B cell (primary cell): ENCODE measurements at regions not wholly inside any gene's neighbourhood (a gene's known extent, or its start where the extent isn't known, plus 50 kb on each side); places are given as distances from the start of the nearest gene placed in this dataset.

Experiments used
- ATAC-seq: fragments of 200-7000 bp; cut with Tn5 transposase; one replicate; pipeline ENCODE4 v1.10.0; 2021; ENCODE audit warnings: low read depth, mild to moderate bottlenecking, moderate number of reproducible peaks, moderate library complexity
- CTCF ChIA-PET: fragments of 350-600 bp; sonication (Branson Sonifier 250); formaldehyde crosslinking; loops from one replicate; lab custom pipeline; 2021; ENCODE audit warnings: antibody characterized with exemption, inconsistent platforms; lab: Charles Lee
- POLR2A ChIA-PET: fragments of 350-600 bp; sonication (Branson Sonifier 250); formaldehyde crosslinking; loops from one replicate; lab custom pipeline; 2021; ENCODE audit warnings: antibody characterized with exemption; lab: Charles Lee
- DNase-seq: peaks from one replicate; pipeline ENCODE4 v3.0.0; 2013
- H2AFZ ChIP-seq: 2 replicates; pipeline ENCODE4 v1.6.1; 2012; ENCODE audit warnings: mild to moderate bottlenecking, low read depth, low read length; ENCODE audit not compliant: insufficient read depth, poor library complexity, severe bottlenecking
- H3K27ac ChIP-seq, 2 donors: 1 replicate in 1 of 2; 2 replicates in 1 of 2; pipeline ENCODE4 v1.5.1; 2012 to 2013; ENCODE audit warnings: low read length in 2 of 2, mild to moderate bottlenecking in 2 of 2, moderate library complexity in 1 of 2
- H3K27me3 ChIP-seq, 4 experiments: fragments of 200-600 bp in 1 of 4; sonication (generic) in 1 of 4; replicated peaks in 1 of 4; 1 replicate in 2 of 4; 2 replicates in 2 of 4; pipeline versions ENCODE4 v1.6.1 to v1.7.0; 2013 to 2016; ENCODE audit warnings: low read length in 3 of 4, mild to moderate bottlenecking in 2 of 4, mixed read lengths in 1 of 4, moderate library complexity in 1 of 4; ENCODE audit not compliant: insufficient read depth in 4 of 4, control insufficient read depth in 3 of 4; ENCODE audit errors: control extremely low read depth in 1 of 4
- H3K36me3 ChIP-seq, 2 experiments: replicated peaks in 1 of 2; 1 replicate in 1 of 2; 2 replicates in 1 of 2; pipeline versions ENCODE4 v1.6.1 to v1.7.1; 2013; ENCODE audit warnings: low read length in 1 of 2; ENCODE audit not compliant: insufficient read depth in 2 of 2, control insufficient read depth in 1 of 2; ENCODE audit errors: control extremely low read depth in 1 of 2, extremely low read depth in 1 of 2
- H3K4me1 ChIP-seq, 2 donors: fragments of 200-600 bp in 1 of 2; sonication (generic) in 1 of 2; 1 replicate in 1 of 2; 2 replicates in 1 of 2; pipeline versions ENCODE4 v1.5.1 to v1.6.1; 2013 to 2017; ENCODE audit warnings: low read length in 2 of 2; ENCODE audit not compliant: control insufficient read depth in 2 of 2, insufficient read depth in 2 of 2
- H3K4me2 ChIP-seq: replicated peaks from 2 replicates; pipeline ENCODE3; 2012; ENCODE audit warnings: mild to moderate bottlenecking, low read depth, low read length; ENCODE audit not compliant: poor library complexity, severe bottlenecking
- H3K4me3 ChIP-seq, 5 experiments: fragments of 200-600 bp in 1 of 5; sonication (generic) in 1 of 5; 1 replicate in 3 of 5; 2 replicates in 2 of 5; pipeline versions ENCODE4 v1.5.1 to v1.7.0; 2011 to 2016; ENCODE audit warnings: low read length in 4 of 5, mild to moderate bottlenecking in 4 of 5, low read depth in 2 of 5, control low read depth in 1 of 5, moderate library complexity in 1 of 5; ENCODE audit not compliant: insufficient read depth in 1 of 5; ENCODE audit errors: control extremely low read depth in 1 of 5, extremely low read depth in 1 of 5
- H3K79me2 ChIP-seq: fragments of 200-600 bp; sonication (generic); one replicate; pipeline ENCODE4 v1.6.0; 2016; ENCODE audit warnings: low read length; ENCODE audit not compliant: control insufficient read depth, insufficient read depth
- H3K9ac ChIP-seq: fragments of 200-600 bp; sonication (generic); 2 replicates; pipeline ENCODE4 v1.6.1; 2017; ENCODE audit warnings: mild to moderate bottlenecking, low read length, moderate library complexity
- H3K9me3 ChIP-seq, 3 donors: one replicate each; pipeline versions ENCODE4 v1.6.1 to v1.7.1; 2013; ENCODE audit warnings: low read length in 2 of 3; ENCODE audit not compliant: control insufficient read depth in 2 of 3, insufficient read depth in 1 of 3; ENCODE audit errors: control extremely low read depth in 1 of 3
- H4K20me1 ChIP-seq: 2 replicates; pipeline ENCODE4 v1.6.0; 2012; ENCODE audit warnings: mild to moderate bottlenecking, low read length; ENCODE audit not compliant: insufficient read depth, control insufficient read depth, poor library complexity, severe bottlenecking
- H3K27ac Mint-ChIP-seq: one replicate; pipeline ENCODE4 v1.8.0; 2021; ENCODE audit warnings: mixed read lengths
- H3K27me3 Mint-ChIP-seq: one replicate; pipeline ENCODE4 v1.8.0; 2021; ENCODE audit warnings: mixed read lengths
- H3K4me1 Mint-ChIP-seq: one replicate; pipeline ENCODE4 v1.8.0; 2021; ENCODE audit warnings: mixed read lengths
- H3K4me3 Mint-ChIP-seq: one replicate; pipeline ENCODE4 v1.8.0; 2021; ENCODE audit warnings: mixed read lengths
- H3K9me3 Mint-ChIP-seq: one replicate; pipeline ENCODE4 v1.8.0; 2022; ENCODE audit warnings: mixed read lengths; ENCODE audit not compliant: insufficient read depth
- CTCF ChIP-seq: fragments of 200-600 bp; IDR thresholded peaks from one replicate; pipeline ENCODE4 v1.8.0; 2022; ENCODE audit warnings: antibody characterized with exemption, mild to moderate bottlenecking
- EZH2 ChIP-seq: IDR thresholded peaks from 2 replicates; pipeline ENCODE4 v1.6.1; 2012; ENCODE audit warnings: borderline replicate concordance, low read depth, mild to moderate bottlenecking, moderate library complexity, low read length; ENCODE audit not compliant: insufficient read depth, poor library complexity, severe bottlenecking
- WGBS: methylation state at CpG from one replicate; pipeline ENCODE4 v1.1.5; 2013; ENCODE audit warnings: missing lambda C conversion rate; ENCODE audit not compliant: insufficient coverage; 5-methylcytosine and 5-hydroxymethylcytosine counted together
- intact Hi-C: fragments of 100-400 bp; cut with micrococcal nuclease; formaldehyde crosslinking; loops from one replicate; pipeline ENCODE4 v1.10.0; 2022

DNA sequence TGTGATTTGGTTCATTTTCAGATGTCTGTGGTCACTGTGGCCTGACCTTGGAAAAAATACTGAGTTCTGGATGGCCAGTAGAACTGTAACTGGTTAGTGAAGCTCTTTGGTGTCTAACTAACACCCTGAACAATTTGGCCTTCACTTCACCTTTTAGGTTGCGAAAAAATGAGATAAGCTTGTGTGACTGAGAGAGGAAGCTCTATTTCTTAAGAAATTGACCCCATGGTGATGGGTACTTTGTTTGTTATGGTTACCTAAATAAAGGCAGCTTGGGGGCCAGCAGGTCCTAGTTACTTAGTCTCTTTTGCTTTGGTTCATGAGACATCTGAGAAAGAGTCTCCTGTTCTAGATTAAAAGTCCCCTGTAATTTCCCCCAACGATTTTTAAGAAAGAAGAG lies 181.6 kb downstream of the ZNF326 start:
- no peak overlapping the region for H3K4me3 Mint-ChIP-seq
- H2AFZ ChIP-seq, result no peak overlapping the region
- intact Hi-C loops, result no loop called here
- no peaks in the 10 kb centered on the region for H3K4me1 ChIP-seq
- no peaks in the 10 kb centered on the region for H3K4me1 Mint-ChIP-seq
- WGBS, result no CpG with 5 or more reads among the region's 2 CpGs
- H3K36me3 ChIP-seq, result no peaks in the 10 kb centered on the region
- H4K20me1 ChIP-seq, result no peaks in the 10 kb centered on the region
- H3K79me2 ChIP-seq, result no peaks in the 10 kb centered on the region
- H3K27ac ChIP-seq, result no peak overlapping the region
- no peak overlapping the region for H3K4me3 ChIP-seq
- ChIA-PET POLR2A (no interaction called here), CTCF (no interaction called here)
- no peaks in the 10 kb centered on the region for H3K27me3 ChIP-seq
- DNase-seq, result no peak
- TF ChIP-seq CTCF (no peak), EZH2 (no peak)
- H3K9ac ChIP-seq, result no peak overlapping the region
- no peaks in the 10 kb centered on the region for H3K9me3 Mint-ChIP-seq
- H3K27me3 Mint-ChIP-seq, result no peaks in the 10 kb centered on the region
- no peak overlapping the region for H3K27ac Mint-ChIP-seq
- H3K9me3 ChIP-seq, result no peaks in the 10 kb centered on the region
- no peak for ATAC-seq
- no peak overlapping the region for H3K4me2 ChIP-seq

GRCh38 chr1:90175490-90176167 lies 180.7 kb downstream of the ZNF326 start:
- H3K27ac Mint-ChIP-seq, result no peak overlapping the region
- Histone ChIP-seq H3K27ac (no peak overlapping the region), H3K4me2 (no peak overlapping the region), H3K27me3 (no peaks in the 10 kb centered on the region), H3K9me3 (no peaks in the 10 kb centered on the region), H3K4me1 (no peaks in the 10 kb centered on the region), H3K9ac (no peak overlapping the region), H3K36me3 (no peaks in the 10 kb centered on the region), H3K79me2 (no peaks in the 10 kb centered on the region), H3K4me3 (no peak overlapping the region), H4K20me1 (no peaks in the 10 kb centered on the region), H2AFZ (no peak overlapping the region)
- WGBS, result no CpG with 5 or more reads among the region's 3 CpGs
- TF ChIP-seq EZH2, result no peak
- no peak for TF ChIP-seq CTCF
- intact Hi-C loops, result no loop called here
- ATAC-seq (no peak), DNase-seq (no peak)
- no peaks in the 10 kb centered on the region for H3K4me1 Mint-ChIP-seq
- no peaks in the 10 kb centered on the region for H3K27me3 Mint-ChIP-seq
- no peaks in the 10 kb centered on the region for H3K9me3 Mint-ChIP-seq
- POLR2A ChIA-PET, result no interaction called here
- CTCF ChIA-PET, result no interaction called here
- H3K4me3 Mint-ChIP-seq, result no peak overlapping the region
